Upper lobe of left lung (tissue), 6 donors: ENCODE measurements at regions not wholly inside any gene's neighbourhood (a gene's known extent, or its start where the extent isn't known, plus 50 kb on each side); places are given as distances from the start of the nearest gene placed in this dataset.

Experiments used
- ATAC-seq, 2 donors: fragments of 200-7000 bp; cut with Tn5 transposase; one replicate each; pipeline ENCODE4 v1.9.1; 2022; ENCODE audit warnings: mild to moderate bottlenecking in 2 of 2, moderate library complexity in 2 of 2; ENCODE audit not compliant: low FRiP score in 2 of 2
- DNase-seq, 2 donors: peaks; one replicate each; pipeline ENCODE4 v3.0.0-alpha.2; 2019 to 2020
- H3K27ac ChIP-seq, 4 donors: fragments of 200-600 bp; sonication (generic); one replicate each; pipeline ENCODE4 v1.5.1; 2016 to 2019
- H3K27me3 ChIP-seq, 4 donors: fragments of 200-600 bp; sonication (generic); one replicate each; pipeline ENCODE4 v1.5.1; 2017 to 2019
- H3K36me3 ChIP-seq, 4 donors: fragments of 200-600 bp; sonication (generic); one replicate each; pipeline ENCODE4 v1.5.1; 2016 to 2019
- H3K4me1 ChIP-seq, 4 donors: fragments of 200-600 bp; sonication (generic); one replicate each; pipeline ENCODE4 v1.5.1; 2018 to 2019
- H3K4me3 ChIP-seq, 4 donors: fragments of 200-600 bp; sonication (generic); one replicate each; pipeline ENCODE4 v1.5.1; 2017 to 2019; ENCODE audit warnings: mild to moderate bottlenecking in 2 of 4, moderate library complexity in 1 of 4
- H3K9me3 ChIP-seq, 4 donors: fragments of 200-600 bp; sonication (generic); one replicate each; pipeline ENCODE4 v1.5.1; 2018 to 2019
- CTCF ChIP-seq, 6 experiments: fragments of 450-650 bp in 4 of 6; fragments of 200-600 bp in 2 of 6; sonication (generic) in 2 of 6; IDR thresholded peaks; one replicate each; pipeline ENCODE4 v1.5.1; 2016 to 2019; ENCODE audit warnings: antibody characterized with exemption in 6 of 6
- EP300 ChIP-seq, 4 donors: sonication (generic); formaldehyde crosslinking; IDR thresholded peaks; one replicate each; pipeline ENCODE4 v1.5.1; 2017; ENCODE audit warnings: antibody characterized with exemption in 4 of 4, control low read depth in 2 of 4
- POLR2A ChIP-seq, 4 donors: fragments of 450-650 bp; IDR thresholded peaks; one replicate each; pipeline ENCODE4 v1.5.1; 2016 to 2017; ENCODE audit warnings: antibody characterized with exemption in 4 of 4, mild to moderate bottlenecking in 2 of 4
- POLR2AphosphoS5 ChIP-seq, 2 donors: sonication (generic); formaldehyde crosslinking; IDR thresholded peaks; one replicate each; pipeline ENCODE4 v1.5.1; 2017; ENCODE audit warnings: antibody characterized with exemption in 2 of 2
- WGBS, 2 donors: methylation state at CpG; one replicate each; pipeline ENCODE4 v1.1.5; 2017 to 2018; 5-methylcytosine and 5-hydroxymethylcytosine counted together
- donor health status: DM: no; HTN: no; CAD: no; lungs with moderate emphysema.
- donor health status: DM: no; HTN: yes; CAD: no; lungs with severe emphysema.

DNA sequence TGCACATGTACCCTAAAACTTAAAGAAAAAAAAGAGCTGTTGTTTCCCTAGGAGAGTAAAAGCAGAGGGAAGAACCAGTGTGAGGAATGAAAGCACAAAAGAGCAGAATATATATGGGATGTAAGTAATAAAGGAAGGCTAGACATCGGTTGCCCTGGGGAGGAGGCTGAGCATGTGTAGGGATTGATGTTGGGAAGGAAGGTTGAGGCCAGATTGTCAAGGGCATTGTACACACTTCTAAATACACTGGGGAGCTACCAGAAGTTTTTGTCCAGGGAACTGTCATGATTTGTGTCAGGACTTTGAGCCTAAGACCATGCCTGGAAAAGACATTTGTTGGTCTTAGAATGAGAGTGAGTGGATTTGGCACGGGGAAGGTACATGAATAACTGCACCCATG is 467.1 kb downstream of the GPAT3 start:
- Histone ChIP-seq H3K4me3 (no peak overlapping the region), H3K36me3 (no peaks in the 10 kb centered on the region), H3K4me1 (no peaks in the 10 kb centered on the region), H3K9me3 (no peaks in the 10 kb centered on the region), H3K27me3 (no peaks in the 10 kb centered on the region), H3K27ac (no peak overlapping the region)
- ATAC-seq (no peak), DNase-seq (no peak)
- WGBS, 2 donors, result 83 to 88% methylated on average over 2 of the region's 2 CpGs
- no peak for TF ChIP-seq POLR2A (IDR thresholded peaks at IDR 0.05)
- no peak for TF ChIP-seq POLR2AphosphoS5 (IDR thresholded peaks at IDR 0.05)
- no peak for TF ChIP-seq CTCF (IDR thresholded peaks at IDR 0.05)
- TF ChIP-seq EP300 (IDR thresholded peaks at IDR 0.05), result no peak

- Histone ChIP-seq H3K4me3 (no peak overlapping the region), H3K36me3 (no peaks in the 10 kb centered on the region), H3K4me1 (no peaks in the 10 kb centered on the region), H3K27me3 (no peaks in the 10 kb centered on the region), H3K27ac (no peak overlapping the region), H3K9me3 (no peaks in the 10 kb centered on the region)
- TF ChIP-seq POLR2AphosphoS5 (IDR thresholded peaks at IDR 0.05) (no peak), POLR2A (IDR thresholded peaks at IDR 0.05) (no peak), CTCF (IDR thresholded peaks at IDR 0.05) (no peak), EP300 (IDR thresholded peaks at IDR 0.05) (no peak)
- no peak for DNase-seq
- no peak for ATAC-seq
- 61 to 74% methylated on average over 2 of the region's 2 CpGs for WGBS, 2 donors
Observed at GRCh38 chr4:84001876-84002569, 466.1 kb downstream of the GPAT3 start.

DNA sequence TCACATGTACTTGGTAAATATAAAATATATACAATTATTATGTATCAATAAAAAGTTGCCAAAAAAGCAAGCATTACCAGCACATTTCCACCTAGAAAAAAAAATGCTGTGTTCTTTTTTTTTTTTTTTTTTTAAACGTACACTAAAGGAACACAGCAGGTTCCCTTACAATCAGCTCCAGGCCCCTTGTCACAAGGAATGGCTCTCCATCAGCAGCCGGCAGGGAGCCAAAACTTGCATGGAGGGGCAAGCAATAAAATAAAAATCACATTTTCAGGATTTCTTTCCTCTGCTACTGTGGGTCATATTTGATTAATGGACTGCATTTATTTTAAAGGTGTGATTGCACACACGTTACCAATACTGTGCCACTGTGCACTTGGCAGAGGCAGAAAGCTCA is 460.3 kb downstream of the GPAT3 start:
- H3K4me3 ChIP-seq, result no peak overlapping the region
- no peak overlapping the region for H3K27ac ChIP-seq
- DNase-seq, result no peak
- H3K9me3 ChIP-seq, result no peaks in the 10 kb centered on the region
- ATAC-seq, result no peak
- TF ChIP-seq CTCF (IDR thresholded peaks at IDR 0.05) (no peak), POLR2A (IDR thresholded peaks at IDR 0.05) (no peak), EP300 (IDR thresholded peaks at IDR 0.05) (no peak), POLR2AphosphoS5 (IDR thresholded peaks at IDR 0.05) (no peak)
- WGBS, 2 donors, result 47 to 61% methylated on average over 3 of the region's 3 CpGs
- H3K27me3 ChIP-seq, result no peaks in the 10 kb centered on the region
- no peaks in the 10 kb centered on the region for H3K4me1 ChIP-seq
- H3K36me3 ChIP-seq, result no peaks in the 10 kb centered on the region

DNA sequence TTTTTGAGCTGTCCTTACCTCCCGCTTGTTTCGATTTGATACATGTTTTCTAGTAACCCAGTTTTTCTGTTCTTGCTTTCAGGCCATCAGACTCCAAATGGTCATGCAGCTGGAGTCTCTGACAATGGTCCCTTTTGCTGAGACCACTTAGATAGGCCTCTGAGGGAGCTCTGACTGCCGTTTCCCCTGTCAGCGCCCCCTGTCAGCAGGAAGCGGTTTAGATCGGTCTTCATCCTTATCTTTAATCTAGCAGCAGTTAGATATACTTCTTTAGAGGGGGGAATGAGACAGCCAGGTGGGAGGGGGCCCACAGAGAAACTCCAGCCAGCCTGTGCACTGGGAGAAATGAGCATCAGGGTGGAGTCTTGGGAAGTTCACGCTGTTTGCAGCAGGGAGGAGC is 457.9 kb downstream of the GPAT3 start:
- Histone ChIP-seq H3K36me3 (no peaks in the 10 kb centered on the region), H3K27ac (no peak overlapping the region), H3K27me3 (no peaks in the 10 kb centered on the region), H3K4me1 (no peaks in the 10 kb centered on the region), H3K4me3 (no peak overlapping the region), H3K9me3 (peaks cover 0 to 6% (median 0%) of the 10 kb centered on the region in 4 donors)
- no peak for TF ChIP-seq POLR2AphosphoS5 (IDR thresholded peaks at IDR 0.05)
- no peak for TF ChIP-seq POLR2A (IDR thresholded peaks at IDR 0.05)
- no peak for TF ChIP-seq CTCF (IDR thresholded peaks at IDR 0.05)
- no peak for TF ChIP-seq EP300 (IDR thresholded peaks at IDR 0.05)
- DNase-seq, result no peak
- ATAC-seq, result no peak
- 64 to 73% methylated on average over 7 of the region's 7 CpGs for WGBS, 2 donors

DNA sequence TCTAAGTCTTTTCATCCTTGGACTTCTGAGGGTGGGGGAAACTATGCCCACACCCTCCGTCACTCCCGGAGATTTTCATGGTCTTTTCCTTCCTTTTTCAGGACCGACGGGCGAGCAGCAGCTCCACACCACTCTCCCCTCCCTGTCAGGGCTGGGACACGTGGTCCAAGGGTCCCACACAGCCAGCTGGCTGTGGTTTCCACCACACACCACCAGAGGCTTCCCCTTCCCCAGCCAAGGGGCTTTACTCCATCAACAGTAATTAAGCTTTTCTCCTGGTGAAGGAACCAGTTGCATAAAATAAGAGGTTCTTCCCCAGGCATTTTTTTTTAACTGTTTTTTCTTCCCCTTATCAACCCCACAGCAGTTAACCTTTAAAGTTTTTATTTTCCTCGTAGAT is 453.9 kb downstream of the GPAT3 start:
- Histone ChIP-seq H3K4me3 (no peak overlapping the region), H3K4me1 (no peaks in the 10 kb centered on the region), H3K36me3 (no peaks in the 10 kb centered on the region), H3K9me3 (peaks cover 0 to 6% (median 0%) of the 10 kb centered on the region in 4 donors), H3K27ac (no peak overlapping the region), H3K27me3 (no peaks in the 10 kb centered on the region)
- 64 to 70% methylated on average over 7 of the region's 7 CpGs for WGBS, 2 donors
- peak in 1 of 2 donors; percentile 2 for DNase-seq
- ATAC-seq, result no peak
- TF ChIP-seq POLR2AphosphoS5 (IDR thresholded peaks at IDR 0.05), result no peak
- no peak for TF ChIP-seq POLR2A (IDR thresholded peaks at IDR 0.05)
- no peak for TF ChIP-seq EP300 (IDR thresholded peaks at IDR 0.05)
- no peak for TF ChIP-seq CTCF (IDR thresholded peaks at IDR 0.05)
